ENCODE measurements at regions not wholly inside any gene's neighbourhood (a gene's known extent, or its start where the extent isn't known, plus 50 kb on each side); places are given as distances from the start of the nearest gene placed in this dataset.

DNA sequence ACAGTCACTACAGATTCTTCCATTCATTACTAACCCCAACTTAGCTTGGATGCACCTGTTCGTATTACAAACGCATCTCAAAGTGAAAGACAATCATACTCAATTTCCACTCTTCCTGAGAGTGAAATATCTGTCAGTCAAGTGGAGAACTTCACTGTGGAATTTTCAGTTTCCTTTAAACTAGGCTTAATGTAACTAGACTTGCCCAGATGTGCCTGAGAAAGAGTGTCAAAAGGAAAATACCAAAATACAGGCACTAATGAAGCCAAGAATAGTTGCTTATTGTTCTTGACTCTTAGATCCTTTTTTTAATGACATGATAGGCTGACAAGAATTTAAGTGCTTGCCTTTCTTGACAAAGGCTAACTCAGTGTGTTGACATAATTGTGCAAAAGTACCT lies 72.4 kb upstream of the NR3C2 start:
- TF ChIP-seq CTCF (IDR thresholded peaks at IDR 0.05): no peak

DNA sequence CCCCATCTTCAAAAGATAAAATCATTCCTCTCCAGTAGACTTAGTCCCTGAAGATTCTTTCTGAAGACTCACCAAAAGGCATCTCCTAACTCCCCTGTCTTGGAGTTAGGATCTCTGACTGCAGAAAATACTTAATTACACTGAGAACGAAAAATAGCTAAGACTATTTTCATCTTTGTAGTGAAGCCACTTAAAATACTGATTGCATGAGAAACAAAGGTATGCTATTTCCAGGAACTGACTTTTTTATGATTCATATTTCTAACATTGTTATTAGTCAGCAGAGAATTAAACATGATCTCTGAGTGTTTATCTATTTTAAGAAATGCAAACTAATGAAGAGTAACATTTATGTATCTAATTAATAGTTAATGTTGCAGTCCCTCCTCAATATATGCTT lies 71.8 kb upstream of the NR3C2 start:
- no peak for TF ChIP-seq CTCF (IDR thresholded peaks at IDR 0.05)

DNA sequence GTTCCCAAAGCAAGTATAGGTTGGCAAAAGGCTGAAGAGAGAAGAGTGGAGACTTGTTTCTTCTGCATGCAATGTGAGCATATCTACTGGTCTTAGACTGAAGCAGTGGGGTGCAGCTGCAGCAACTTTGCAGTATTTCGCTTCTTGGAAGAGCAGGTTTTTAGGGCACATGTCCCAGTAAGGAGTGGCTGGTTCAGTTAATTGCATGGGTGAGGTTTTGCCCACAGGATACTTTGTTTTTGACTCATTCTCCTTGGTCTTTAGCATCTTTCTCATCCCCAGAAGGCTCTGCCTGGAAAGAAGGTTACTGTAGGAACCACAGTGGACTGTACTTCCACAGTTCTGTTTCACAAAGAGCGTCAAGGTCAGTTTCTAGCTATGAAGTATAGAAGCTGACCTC lies 68.0 kb upstream of the NR3C2 start:
- no peak for TF ChIP-seq CTCF (IDR thresholded peaks at IDR 0.05)

DNA sequence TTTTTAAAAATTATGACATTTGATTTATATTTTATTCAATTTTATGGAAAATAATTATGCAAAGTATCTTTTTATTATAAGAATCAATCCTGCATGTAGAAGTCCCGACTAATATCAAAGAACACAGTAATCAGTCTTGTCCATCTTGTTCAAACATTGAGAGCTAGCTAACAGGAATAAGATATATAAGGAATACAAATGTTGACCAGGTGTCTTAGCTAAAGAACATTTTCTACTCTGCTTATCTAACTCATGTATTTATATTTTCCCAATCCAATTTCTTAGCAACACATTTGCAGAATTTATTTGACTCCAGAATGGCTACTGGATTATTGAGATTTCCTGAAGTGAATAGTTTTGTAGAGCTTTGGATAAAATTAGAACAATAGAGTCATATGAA lies 61.5 kb upstream of the NR3C2 start:
- no peak for TF ChIP-seq CTCF (IDR thresholded peaks at IDR 0.05)

- no peak for TF ChIP-seq CTCF (IDR thresholded peaks at IDR 0.05)
These were observed 55.0 kb upstream of the NR3C2 start for GRCh38 chr4:148497258-148497657.

DNA sequence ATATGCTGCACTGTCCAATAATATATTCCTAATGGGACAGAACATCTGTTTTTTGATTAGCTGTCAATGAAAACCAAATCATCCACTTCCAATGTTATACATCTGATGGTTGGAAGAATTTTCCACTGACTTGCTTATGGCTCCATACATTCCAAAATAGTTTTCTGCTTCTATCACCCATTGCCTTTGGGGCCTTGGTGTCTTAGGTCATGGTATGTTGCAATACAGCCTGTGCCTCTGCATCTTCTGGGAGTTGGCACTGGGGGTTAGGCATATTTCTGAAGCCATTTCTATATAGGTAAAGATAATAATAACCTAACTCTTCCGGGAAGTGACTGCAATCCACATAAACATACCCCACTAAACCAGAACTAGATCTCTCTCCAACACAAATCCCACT lies 53.2 kb upstream of the NR3C2 start:
- no peak for TF ChIP-seq CTCF (IDR thresholded peaks at IDR 0.05)

Measured in LNCAP (cell line).